OCI-LY3 (cell line): ENCODE measurements at regions not wholly inside any gene's neighbourhood (a gene's known extent, or its start where the extent isn't known, plus 50 kb on each side); places are given as distances from the start of the nearest gene placed in this dataset.

ENCODE experiments used
- H2AFZ ChIP-seq: fragments of 200-600, 300-600 bp; shearing (Covaris generic); 2 replicates; pipeline ENCODE4 v1.6.0; 2014; ENCODE audit warnings: antibody characterized with exemption, low read depth, low read length
- H3K27ac ChIP-seq: fragments of 200-600, 300-600 bp; sonication (generic); 2 replicates; pipeline ENCODE4 v1.5.1; 2014; ENCODE audit warnings: mild to moderate bottlenecking, low read length, moderate library complexity, mixed read lengths
- H3K27me3 ChIP-seq: fragments of 200-600, 300-600 bp; sonication (generic); 2 replicates; pipeline ENCODE4 v1.6.1; 2014; ENCODE audit warnings: low read depth, low read length, mixed read lengths
- H3K36me3 ChIP-seq: fragments of 200-600, 300-600 bp; sonication (generic); replicated peaks from 2 replicates; pipeline ENCODE3; 2014; ENCODE audit warnings: low read depth, low read length, mixed read lengths
- H3K4me1 ChIP-seq: fragments of 300-600, 200-600 bp; sonication (generic); 2 replicates; pipeline ENCODE4 v1.6.1; 2014; ENCODE audit warnings: low read length, mixed read lengths
- H3K4me2 ChIP-seq: fragments of 200-600, 300-600 bp; sonication (generic); 2 replicates; pipeline ENCODE4 v1.6.1; 2014; ENCODE audit warnings: low read length, mixed read lengths
- H3K4me3 ChIP-seq: fragments of 300-600, 200-600 bp; sonication (generic); 2 replicates; pipeline ENCODE4 v1.5.1; 2014; ENCODE audit warnings: antibody characterized with exemption, mild to moderate bottlenecking, low read length, moderate library complexity
- H3K79me2 ChIP-seq: fragments of 300-600, 200-600 bp; shearing (Covaris generic); 2 replicates; pipeline ENCODE4 v1.6.1; 2014; ENCODE audit warnings: mild to moderate bottlenecking, low read length, mixed read lengths
- H3K9ac ChIP-seq: fragments of 300-600, 200-600 bp; shearing (Covaris generic); 2 replicates; pipeline ENCODE4 v1.6.0; 2014; ENCODE audit warnings: mild to moderate bottlenecking, low read length, moderate library complexity
- H3K9me3 ChIP-seq: fragments of 200-600, 300-600 bp; shearing (Covaris generic); 2 replicates; pipeline ENCODE4 v1.6.1; 2014; ENCODE audit warnings: low read length, mixed read lengths; ENCODE audit not compliant: insufficient read depth
- H4K20me1 ChIP-seq: fragments of 200-600, 300-600 bp; sonication (generic); 2 replicates; pipeline ENCODE4 v1.6.1; 2016; ENCODE audit warnings: low read length, mixed read lengths; ENCODE audit not compliant: insufficient read depth
- EZH2phosphoT487 ChIP-seq: fragments of 200-600 bp; shearing (Covaris generic); IDR thresholded peaks from 2 replicates; pipeline ENCODE4 v1.6.1; 2018; ENCODE audit warnings: antibody characterized with exemption, mixed run types, low read depth
- TF ChIP-seq, protein P1 (sequence below): fragments of 200-600, 300-600 bp; sonication (generic); IDR thresholded peaks from 2 replicates; pipeline ENCODE4 v1.5.1; 2014; ENCODE audit warnings: antibody characterized with exemption, low read length, low read depth

- Histone ChIP-seq H3K4me3 (no peak overlapping the region), H2AFZ (no peak overlapping the region), H3K27ac (no peak overlapping the region), H3K4me1 (no peaks in the 10 kb centered on the region), H3K4me2 (no peak overlapping the region), H3K79me2 (no peaks in the 10 kb centered on the region), H3K27me3 (no peaks in the 10 kb centered on the region), H4K20me1 (no peaks in the 10 kb centered on the region), H3K9ac (no peak overlapping the region), H3K9me3 (no peaks in the 10 kb centered on the region), H3K36me3 (no peaks in the 10 kb centered on the region)
- TF ChIP-seq EZH2phosphoT487 = no peak
- TF ChIP-seq, protein P1, sequence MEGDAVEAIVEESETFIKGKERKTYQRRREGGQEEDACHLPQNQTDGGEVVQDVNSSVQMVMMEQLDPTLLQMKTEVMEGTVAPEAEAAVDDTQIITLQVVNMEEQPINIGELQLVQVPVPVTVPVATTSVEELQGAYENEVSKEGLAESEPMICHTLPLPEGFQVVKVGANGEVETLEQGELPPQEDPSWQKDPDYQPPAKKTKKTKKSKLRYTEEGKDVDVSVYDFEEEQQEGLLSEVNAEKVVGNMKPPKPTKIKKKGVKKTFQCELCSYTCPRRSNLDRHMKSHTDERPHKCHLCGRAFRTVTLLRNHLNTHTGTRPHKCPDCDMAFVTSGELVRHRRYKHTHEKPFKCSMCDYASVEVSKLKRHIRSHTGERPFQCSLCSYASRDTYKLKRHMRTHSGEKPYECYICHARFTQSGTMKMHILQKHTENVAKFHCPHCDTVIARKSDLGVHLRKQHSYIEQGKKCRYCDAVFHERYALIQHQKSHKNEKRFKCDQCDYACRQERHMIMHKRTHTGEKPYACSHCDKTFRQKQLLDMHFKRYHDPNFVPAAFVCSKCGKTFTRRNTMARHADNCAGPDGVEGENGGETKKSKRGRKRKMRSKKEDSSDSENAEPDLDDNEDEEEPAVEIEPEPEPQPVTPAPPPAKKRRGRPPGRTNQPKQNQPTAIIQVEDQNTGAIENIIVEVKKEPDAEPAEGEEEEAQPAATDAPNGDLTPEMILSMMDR = no peak
These were observed 333.4 kb downstream of the SH2D4B start for GRCh38 chr10:80871083-80871482.

- H3K27me3 ChIP-seq = no peaks in the 10 kb centered on the region
- no peaks in the 10 kb centered on the region for H4K20me1 ChIP-seq
- H3K79me2 ChIP-seq = no peaks in the 10 kb centered on the region
- no peaks in the 10 kb centered on the region for H3K36me3 ChIP-seq
- no peaks in the 10 kb centered on the region for H3K9me3 ChIP-seq
- H3K4me2 ChIP-seq = no peak overlapping the region
- H3K4me1 ChIP-seq = no peaks in the 10 kb centered on the region
- no peak overlapping the region for H3K27ac ChIP-seq
- H2AFZ ChIP-seq = no peak overlapping the region
- H3K4me3 ChIP-seq = no peak overlapping the region
- no peak overlapping the region for H3K9ac ChIP-seq
- TF ChIP-seq EZH2phosphoT487 = no peak
- TF ChIP-seq, protein P1 = no peak
These were observed 340.6 kb downstream of the SH2D4B start for GRCh38 chr10:80878330-80878729.

DNA sequence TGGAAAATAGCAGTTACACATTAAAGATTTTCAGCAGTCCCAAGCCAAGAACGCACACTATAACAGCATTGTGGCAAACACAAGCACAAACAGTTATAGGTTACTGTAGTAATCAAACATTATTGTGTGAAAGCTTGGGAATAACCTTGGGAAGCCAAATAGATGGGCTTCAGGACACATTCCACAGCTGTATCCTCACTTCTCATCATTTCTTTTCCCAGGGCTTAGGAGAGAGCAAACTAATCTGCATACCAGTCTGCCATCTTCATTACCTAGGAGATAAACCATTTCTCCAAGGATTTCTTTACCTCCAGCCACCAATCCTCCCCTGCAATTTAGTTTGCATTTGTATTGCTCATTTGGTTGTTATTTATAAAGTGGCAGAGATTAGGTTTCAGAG lies 352.4 kb downstream of the SH2D4B start:
- no peak overlapping the region for H2AFZ ChIP-seq
- no peaks in the 10 kb centered on the region for H4K20me1 ChIP-seq
- H3K4me3 ChIP-seq = no peak overlapping the region
- no peaks in the 10 kb centered on the region for H3K36me3 ChIP-seq
- TF ChIP-seq EZH2phosphoT487 = no peak
- TF ChIP-seq, protein P1 = no peak
- no peak overlapping the region for H3K4me2 ChIP-seq
- no peak overlapping the region for H3K9ac ChIP-seq
- no peaks in the 10 kb centered on the region for H3K9me3 ChIP-seq
- H3K79me2 ChIP-seq = no peaks in the 10 kb centered on the region
- no peaks in the 10 kb centered on the region for H3K4me1 ChIP-seq
- no peaks in the 10 kb centered on the region for H3K27me3 ChIP-seq
- H3K27ac ChIP-seq = no peak overlapping the region

DNA sequence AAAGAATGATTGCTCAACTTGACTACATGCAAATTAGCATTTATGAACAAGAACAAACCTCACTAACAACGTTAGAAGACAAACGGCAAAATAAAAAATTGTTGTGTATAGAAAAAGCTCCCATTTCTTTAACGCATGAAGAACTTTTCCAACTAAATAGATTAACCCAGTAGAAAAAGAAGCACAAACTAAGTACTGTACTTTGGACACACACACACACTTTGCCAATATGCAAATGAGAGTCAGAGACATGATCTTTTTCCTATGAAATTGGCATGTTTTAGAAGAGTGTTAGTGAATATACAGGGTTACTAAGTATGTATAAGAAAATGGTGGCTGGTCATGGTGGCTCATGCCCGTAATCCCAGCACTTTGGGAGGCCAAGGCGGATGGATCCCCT lies 355.6 kb downstream of the SH2D4B start:
- H3K27me3 ChIP-seq = no peaks in the 10 kb centered on the region

More for the DNA sequence above, 355.6 kb downstream of the SH2D4B start:
- Histone ChIP-seq H3K36me3 (no peaks in the 10 kb centered on the region), H3K4me3 (no peak overlapping the region), H3K4me1 (no peaks in the 10 kb centered on the region), H2AFZ (no peak overlapping the region), H4K20me1 (no peaks in the 10 kb centered on the region), H3K4me2 (no peak overlapping the region), H3K9me3 (no peaks in the 10 kb centered on the region), H3K27ac (no peak overlapping the region), H3K79me2 (no peaks in the 10 kb centered on the region), H3K9ac (no peak overlapping the region)
- TF ChIP-seq, protein P1 = no peak
- TF ChIP-seq EZH2phosphoT487 = no peak
